GM18861 (cell line): ENCODE measurements at regions not wholly inside any gene's neighbourhood (a gene's known extent, or its start where the extent isn't known, plus 50 kb on each side); places are given as distances from the start of the nearest gene placed in this dataset.
"Not testable (repeated sequence)": the region's sequence is repeated elsewhere in the genome, so short reads cannot be mapped to it uniquely, and the experiment has no call there.

ENCODE experiments used
- ATAC-seq: cut with Tn5 transposase; IDR thresholded peaks from one replicate; pipeline ENCODE4 v1.9.1; 2021; ENCODE audit not compliant: unreplicated experiment

- no peak for ATAC-seq
Measured at GRCh38 chr2:122007577-122007976, 252.1 kb downstream of the TSN start.

- no peak for ATAC-seq
Measured at GRCh38 chr2:122009561-122009960, 254.1 kb downstream of the TSN start.

DNA sequence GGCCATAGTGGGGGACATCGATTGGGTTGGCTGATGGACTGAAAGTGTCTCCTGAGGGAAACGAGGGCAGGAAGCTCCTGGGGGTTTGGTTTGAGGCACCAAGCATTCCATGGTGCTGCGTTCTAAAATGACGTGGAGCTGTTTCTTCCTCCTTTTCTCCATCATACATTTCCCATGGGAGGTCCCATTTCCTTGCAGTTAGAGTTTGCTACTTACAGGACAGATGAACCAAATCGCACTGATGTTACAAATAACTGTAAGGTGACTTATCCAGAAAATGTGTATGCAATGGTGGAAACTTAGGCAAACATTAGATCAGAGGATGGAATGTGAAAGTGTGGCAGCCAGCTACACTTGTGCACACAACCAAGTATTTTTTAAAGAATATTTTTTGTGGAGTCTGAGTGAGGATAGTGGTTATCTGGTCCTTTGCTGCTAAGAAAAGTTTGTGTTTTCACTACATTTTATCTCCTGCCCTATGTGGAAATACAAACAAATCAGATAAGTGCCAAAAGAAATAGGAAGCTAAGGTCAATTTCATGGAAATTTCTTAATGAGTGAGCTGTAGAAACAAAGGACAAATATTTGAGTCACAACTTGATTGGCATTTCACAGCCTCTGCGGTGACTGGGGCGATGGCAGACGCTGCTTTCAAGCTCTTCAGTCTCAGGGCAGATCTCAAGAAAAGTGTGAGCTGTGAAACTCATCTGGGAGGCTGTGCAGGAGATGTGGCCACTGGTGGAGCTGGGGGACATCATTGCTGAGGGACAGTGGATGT lies 256.2 kb downstream of the TSN start:
- no peak for ATAC-seq

DNA sequence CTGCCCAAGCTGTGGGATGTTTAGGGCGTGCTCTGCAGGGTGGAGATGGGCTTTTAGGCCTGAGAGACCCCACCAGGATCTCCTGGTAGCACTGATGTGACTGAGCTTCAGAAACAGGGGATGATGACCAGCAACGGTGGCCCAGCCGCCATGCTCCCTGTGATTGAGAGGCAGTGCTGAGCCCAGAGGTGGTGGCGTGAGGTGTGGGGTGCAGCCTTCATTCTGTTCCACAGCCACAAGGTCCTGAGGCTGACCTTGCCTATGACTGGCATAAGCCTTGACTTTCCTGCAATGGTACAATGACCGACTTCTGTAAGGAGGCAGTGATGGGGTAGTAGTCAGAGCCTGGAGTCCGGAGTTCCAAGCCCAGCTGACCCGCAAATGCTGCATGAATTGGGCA lies 263.3 kb downstream of the TSN start:
- no peak for ATAC-seq

- ATAC-seq, result no peak
Measured at GRCh38 chr2:122019724-122020123, 264.3 kb downstream of the TSN start.

DNA sequence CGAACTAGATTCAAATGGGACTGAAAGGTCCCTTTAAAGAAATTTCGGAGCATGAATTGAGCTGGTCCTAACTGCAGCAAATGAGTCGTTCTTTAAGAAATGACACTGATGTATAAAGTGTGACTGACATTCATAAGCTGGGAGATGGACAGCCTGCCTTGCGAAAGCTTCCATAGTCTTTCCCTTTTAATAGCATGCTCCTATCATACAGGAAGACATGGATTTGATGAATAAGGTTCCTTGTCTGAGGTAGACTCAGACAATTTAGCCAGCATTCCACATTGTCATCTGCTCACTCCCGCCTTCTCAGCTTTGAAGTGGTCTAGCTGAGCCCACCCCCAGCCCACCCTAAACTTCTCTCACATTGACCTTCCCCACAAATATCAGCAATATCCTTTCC lies 264.9 kb downstream of the TSN start:
- ATAC-seq, result no peak

DNA sequence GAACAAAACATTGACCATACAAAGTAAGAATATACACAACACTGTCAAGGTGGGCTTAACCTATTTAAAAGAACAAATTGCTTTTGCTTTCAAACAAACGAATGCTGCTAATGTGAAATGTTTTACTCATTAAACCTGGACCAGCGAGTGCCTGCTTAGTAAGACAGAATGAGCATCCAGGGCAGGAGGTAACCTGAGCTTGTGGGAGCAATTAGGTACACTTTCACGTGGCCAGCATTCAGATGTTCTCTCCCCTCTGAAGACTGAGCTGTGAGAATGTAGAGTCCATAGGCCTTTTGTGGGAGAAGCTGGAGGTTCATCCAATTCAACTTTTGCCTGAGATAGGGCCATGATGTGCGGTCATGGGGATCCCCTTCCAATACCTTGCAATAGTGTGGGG lies 266.5 kb downstream of the TSN start:
- ATAC-seq, result no peak

DNA sequence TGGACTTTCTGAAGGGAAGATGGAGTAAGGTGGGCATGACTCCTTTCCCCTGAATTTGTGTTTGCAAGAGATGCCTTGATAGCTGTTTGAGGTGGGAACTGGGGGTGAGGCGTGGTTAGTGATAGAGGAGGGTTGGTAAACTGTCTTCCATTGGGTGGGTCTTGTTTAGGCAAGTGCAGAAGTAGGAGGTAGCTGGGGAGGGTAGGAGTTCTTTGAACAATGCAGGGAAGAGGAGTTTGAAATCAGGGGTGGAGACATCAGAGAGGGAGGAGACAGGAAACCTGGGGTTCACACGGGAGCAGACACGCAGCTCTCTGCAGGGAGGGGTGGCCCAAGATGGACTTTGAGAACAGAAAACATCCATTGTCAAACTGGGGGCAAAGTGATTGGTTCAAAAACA lies 267.1 kb downstream of the TSN start:
- ATAC-seq, result no peak

GRCh38 chr2:122023059-122023864 lies 267.8 kb downstream of the TSN start:
- ATAC-seq, result no peak

DNA sequence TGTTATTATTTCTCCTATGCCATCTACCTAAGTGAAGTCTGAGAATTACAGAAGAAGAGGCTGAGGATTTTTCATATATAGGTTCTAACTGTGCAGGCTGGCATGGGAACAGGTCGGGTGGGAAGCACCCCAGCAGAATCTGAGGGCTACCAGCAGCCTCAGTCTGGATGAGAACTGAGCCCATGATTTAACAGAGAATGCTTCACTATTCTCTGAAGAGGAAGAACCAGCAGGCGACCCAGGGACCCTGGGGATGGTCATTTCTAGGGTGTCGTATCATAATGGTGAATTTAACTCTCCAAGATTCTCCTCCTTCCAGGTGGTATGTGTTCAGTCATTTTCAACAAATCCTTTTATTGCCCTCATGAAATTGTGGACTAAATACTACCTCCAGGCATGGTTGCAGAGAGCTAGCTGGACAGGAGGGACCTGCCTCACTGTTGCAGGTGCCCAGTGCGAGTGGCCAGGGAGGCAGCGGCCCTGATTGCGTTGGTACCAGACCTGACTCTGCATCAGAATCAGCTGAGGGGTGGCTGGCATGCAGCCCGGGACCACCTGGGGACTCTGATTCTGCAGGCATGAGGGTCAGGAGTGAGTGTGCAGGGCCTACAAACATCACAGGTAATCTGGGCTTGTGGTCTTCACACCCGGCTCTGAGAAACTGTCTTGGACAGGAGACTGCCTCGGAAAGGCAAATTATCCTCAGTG lies 272.2 kb downstream of the TSN start:
- no peak for ATAC-seq

- ATAC-seq, result no peak
Measured at GRCh38 chr2:122028371-122029100, 273.1 kb downstream of the TSN start.

- no peak for ATAC-seq
Measured at GRCh38 chr2:122029456-122029855, 274.0 kb downstream of the TSN start.

DNA sequence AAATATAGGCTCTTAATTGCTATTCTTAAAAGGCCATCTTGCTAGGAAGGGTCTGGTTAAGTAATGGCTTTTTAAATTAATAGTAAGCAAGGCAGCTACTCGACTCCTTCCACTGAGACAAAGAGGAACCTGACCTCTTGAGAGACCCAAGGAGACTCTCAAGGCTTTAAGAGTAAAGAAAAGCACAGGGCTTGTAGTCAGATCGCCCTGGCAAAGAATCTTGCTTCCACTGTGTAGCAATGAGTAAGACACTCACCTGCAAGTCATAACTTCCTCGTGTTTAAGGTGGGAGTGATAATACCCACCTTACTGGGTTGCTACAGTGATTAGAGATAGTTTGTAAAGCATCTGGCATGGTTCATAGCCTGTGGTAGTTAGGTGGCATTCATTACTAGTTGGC lies 274.5 kb downstream of the TSN start:
- no peak for ATAC-seq

DNA sequence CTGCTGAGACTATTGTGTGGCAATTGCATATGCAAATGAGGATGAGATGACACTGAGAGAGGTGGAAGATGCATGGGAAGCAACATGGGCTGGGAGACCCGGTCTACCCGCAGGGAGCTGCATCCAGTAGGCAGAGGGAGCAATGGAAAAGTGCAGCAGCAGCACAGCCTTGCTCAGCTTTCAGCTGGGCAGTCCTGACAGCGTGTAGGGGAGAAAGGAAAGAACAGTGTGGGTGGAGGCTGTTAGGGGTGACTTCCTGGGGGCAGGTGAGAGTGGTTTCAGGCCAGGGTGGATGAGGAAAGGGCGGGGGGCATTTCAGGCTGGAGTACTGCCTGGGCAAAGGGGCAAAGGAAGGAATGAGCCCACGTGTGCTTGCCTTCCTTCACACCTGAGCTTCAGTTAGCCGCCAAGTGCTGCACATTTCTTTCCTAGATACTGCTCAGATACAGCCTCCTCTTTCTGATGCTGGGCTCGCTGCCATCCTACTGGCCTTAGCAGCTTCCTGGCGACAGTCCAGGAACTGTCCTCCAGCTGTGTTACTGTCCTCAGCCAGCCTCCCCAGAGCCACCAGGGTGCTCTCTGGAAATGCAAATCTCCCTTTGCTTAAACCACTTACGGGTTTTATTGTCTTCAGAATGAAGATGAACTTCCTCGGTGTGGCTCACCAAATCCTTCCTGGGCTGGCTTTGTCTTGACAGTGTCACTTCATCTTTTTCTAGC lies 276.3 kb downstream of the TSN start:
- no peak for ATAC-seq

DNA sequence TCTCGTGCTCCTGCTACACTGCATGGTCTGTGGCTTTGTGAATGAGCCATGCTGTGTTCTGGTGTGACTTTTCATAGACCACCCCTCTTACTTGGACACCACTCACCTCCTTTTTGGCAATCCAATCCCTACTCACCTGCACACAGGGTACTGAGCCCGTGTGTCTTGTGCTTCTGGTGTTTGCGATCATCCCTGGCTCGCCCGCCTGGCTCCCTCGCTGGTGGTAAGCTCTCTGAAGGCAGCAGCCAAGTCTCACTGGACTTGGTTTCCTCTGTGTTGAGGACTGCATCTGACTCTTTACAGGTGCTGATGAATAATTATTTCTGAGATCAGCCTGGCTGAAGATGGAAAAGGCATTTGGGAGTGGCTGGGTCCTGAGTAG lies 276.8 kb downstream of the TSN start:
- ATAC-seq, result no peak

DNA sequence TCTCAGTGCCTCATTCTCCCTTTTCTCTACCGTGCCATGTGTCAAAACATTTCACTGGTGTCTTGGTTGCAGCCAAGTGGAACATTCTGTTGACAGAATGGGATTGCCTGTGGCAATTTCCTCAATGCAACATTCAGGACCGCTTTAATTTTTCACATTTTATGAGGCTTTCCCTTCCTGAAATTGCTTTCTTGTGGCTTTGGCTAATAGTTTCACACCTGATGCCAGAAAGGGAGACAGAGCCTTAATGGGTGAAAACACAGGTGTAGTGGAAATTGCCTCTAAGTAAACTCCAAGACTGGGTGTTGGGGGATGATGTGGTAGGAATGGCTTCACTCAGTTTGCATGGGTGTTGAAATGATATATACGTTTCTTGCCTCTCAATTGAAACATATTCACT lies 278.3 kb downstream of the TSN start:
- ATAC-seq, result no peak

GRCh38 chr2:122034344-122034743 lies 278.9 kb downstream of the TSN start:
- ATAC-seq, result no peak

- no peak for ATAC-seq
Measured at GRCh38 chr2:122034777-122035176, 279.3 kb downstream of the TSN start.

- ATAC-seq, result not testable (repeated sequence)
Measured at GRCh38 chr2:122038816-122039215, 283.4 kb downstream of the TSN start.

DNA sequence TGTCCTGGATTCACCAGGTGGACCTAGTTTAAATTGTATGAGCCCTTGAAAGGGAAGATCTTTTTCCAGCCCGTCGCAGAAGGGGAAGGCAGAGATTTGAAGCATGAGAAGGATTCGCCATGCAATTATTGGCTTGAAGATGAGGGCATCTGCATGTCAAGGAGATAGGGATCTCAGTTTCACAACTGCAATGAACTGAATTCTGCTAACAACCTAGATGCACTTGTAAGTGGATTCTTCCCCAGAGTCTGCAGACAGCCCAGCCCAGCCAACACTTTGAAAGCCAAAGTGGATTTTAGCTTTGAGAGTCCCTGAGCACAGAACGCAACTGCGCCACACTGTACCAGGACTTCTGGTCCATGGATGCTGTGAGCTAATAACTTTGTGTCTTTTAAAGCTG lies 286.0 kb downstream of the TSN start:
- no peak for ATAC-seq

GRCh38 chr2:122051659-122052058 lies 296.2 kb downstream of the TSN start:
- ATAC-seq, result not testable (repeated sequence)
